Activated CD4-positive, alpha-beta T cell treated with anti-CD3 and anti-CD28 coated beads, Interleukin-2, amount 10 ng/mL, durations not matched to agents 7 days and 5 days (primary cell): ENCODE measurements at regions not wholly inside any gene's neighbourhood (a gene's known extent, or its start where the extent isn't known, plus 50 kb on each side); places are given as distances from the start of the nearest gene placed in this dataset.

Source experiments
- CTCF ChIA-PET: fragments of 350-600 bp; sonication (Branson Sonifier 250); formaldehyde crosslinking; loops from one replicate; lab custom pipeline; 2021; ENCODE audit warnings: antibody characterized with exemption; lab: Charles Lee
- POLR2A ChIA-PET: fragments of 350-600 bp; sonication (Branson Sonifier 250); formaldehyde crosslinking; loops from one replicate; lab custom pipeline; 2021; ENCODE audit warnings: antibody characterized with exemption; lab: Charles Lee
- DNase-seq: peaks from one replicate; pipeline ENCODE4 v3.0.0-alpha.2; 2020
- H3K27ac Mint-ChIP-seq: one replicate; pipeline ENCODE4 v1.8.0; 2021; ENCODE audit warnings: mild to moderate bottlenecking, moderate library complexity, mixed read lengths
- H3K27me3 Mint-ChIP-seq: one replicate; pipeline ENCODE4 v1.8.0; 2021; ENCODE audit warnings: mixed read lengths
- H3K36me3 Mint-ChIP-seq: one replicate; pipeline ENCODE4 v1.8.0; 2021; ENCODE audit warnings: low read depth, mixed read lengths
- H3K4me1 Mint-ChIP-seq: one replicate; pipeline ENCODE4 v1.8.0; 2021; ENCODE audit warnings: mixed read lengths
- H3K4me3 Mint-ChIP-seq: one replicate; pipeline ENCODE4 v1.8.0; 2021; ENCODE audit warnings: mild to moderate bottlenecking, moderate library complexity, mixed read lengths
- H3K9me3 Mint-ChIP-seq: one replicate; pipeline ENCODE4 v1.8.0; 2021; ENCODE audit warnings: mixed read lengths

GRCh38 chr17:53353919-53354351, 468.8 kb upstream of the KIF2B start:
- ChIA-PET POLR2A (no interaction called here), CTCF (no interaction called here)
- H3K4me3 Mint-ChIP-seq = no peak overlapping the region
- DNase-seq = no peak
- no peaks in the 10 kb centered on the region for H3K36me3 Mint-ChIP-seq
- H3K27ac Mint-ChIP-seq = no peak overlapping the region
- H3K4me1 Mint-ChIP-seq = no peaks in the 10 kb centered on the region
- no peaks in the 10 kb centered on the region for H3K27me3 Mint-ChIP-seq
- peaks cover 12% of the 10 kb centered on the region for H3K9me3 Mint-ChIP-seq

GRCh38 chr17:53344778-53345177, 477.9 kb upstream of the KIF2B start:
- Mint-ChIP-seq H3K27ac (no peak overlapping the region), H3K4me3 (no peak overlapping the region), H3K9me3 (peaks cover 11% of the 10 kb centered on the region), H3K36me3 (no peaks in the 10 kb centered on the region), H3K4me1 (no peaks in the 10 kb centered on the region), H3K27me3 (no peaks in the 10 kb centered on the region)
- CTCF ChIA-PET = no interaction called here
- no peak for DNase-seq
- POLR2A ChIA-PET = no interaction called here

GRCh38 chr17:53336281-53336680, 486.4 kb upstream of the KIF2B start:
- CTCF ChIA-PET = no interaction called here
- Mint-ChIP-seq H3K27ac (no peak overlapping the region), H3K27me3 (no peaks in the 10 kb centered on the region), H3K4me3 (no peak overlapping the region), H3K4me1 (no peaks in the 10 kb centered on the region), H3K36me3 (no peaks in the 10 kb centered on the region), H3K9me3 (peaks cover 10% of the 10 kb centered on the region)
- POLR2A ChIA-PET = no interaction called here
- no peak for DNase-seq

GRCh38 chr17:53335443-53335842, 487.3 kb upstream of the KIF2B start:
- POLR2A ChIA-PET = no interaction called here
- Mint-ChIP-seq H3K27me3 (no peaks in the 10 kb centered on the region), H3K36me3 (no peaks in the 10 kb centered on the region), H3K4me1 (no peaks in the 10 kb centered on the region), H3K27ac (no peak overlapping the region), H3K4me3 (no peak overlapping the region), H3K9me3 (peaks cover 8% of the 10 kb centered on the region)
- no peak for DNase-seq
- CTCF ChIA-PET = no interaction called here

- POLR2A ChIA-PET = no interaction called here
- H3K4me3 Mint-ChIP-seq = no peak overlapping the region
- H3K9me3 Mint-ChIP-seq = peaks cover 6% of the 10 kb centered on the region
- no peaks in the 10 kb centered on the region for H3K27me3 Mint-ChIP-seq
- H3K4me1 Mint-ChIP-seq = no peaks in the 10 kb centered on the region
- CTCF ChIA-PET = no interaction called here
- no peak overlapping the region for H3K27ac Mint-ChIP-seq
- H3K36me3 Mint-ChIP-seq = no peaks in the 10 kb centered on the region
- DNase-seq = no peak
These were observed 492.0 kb upstream of the KIF2B start for GRCh38 chr17:53330756-53331155.

- POLR2A ChIA-PET = no interaction called here
- no peaks in the 10 kb centered on the region for H3K36me3 Mint-ChIP-seq
- no peaks in the 10 kb centered on the region for H3K27me3 Mint-ChIP-seq
- no peak for DNase-seq
- H3K4me1 Mint-ChIP-seq = no peaks in the 10 kb centered on the region
- no peak overlapping the region for H3K4me3 Mint-ChIP-seq
- CTCF ChIA-PET = no interaction called here
- H3K27ac Mint-ChIP-seq = no peak overlapping the region
- peaks cover 8% of the 10 kb centered on the region for H3K9me3 Mint-ChIP-seq
These were observed 501.1 kb upstream of the KIF2B start for GRCh38 chr17:53321651-53322050.

GRCh38 chr17:53319947-53320346, 502.8 kb upstream of the KIF2B start:
- no peak for DNase-seq
- H3K4me3 Mint-ChIP-seq = no peak overlapping the region
- no peaks in the 10 kb centered on the region for H3K4me1 Mint-ChIP-seq
- no peaks in the 10 kb centered on the region for H3K27me3 Mint-ChIP-seq
- H3K36me3 Mint-ChIP-seq = no peaks in the 10 kb centered on the region
- peaks cover 8% of the 10 kb centered on the region for H3K9me3 Mint-ChIP-seq
- ChIA-PET POLR2A (no interaction called here), CTCF (no interaction called here)
- no peak overlapping the region for H3K27ac Mint-ChIP-seq

- no peak overlapping the region for H3K4me3 Mint-ChIP-seq
- no peaks in the 10 kb centered on the region for H3K36me3 Mint-ChIP-seq
- H3K27me3 Mint-ChIP-seq = no peaks in the 10 kb centered on the region
- H3K27ac Mint-ChIP-seq = no peak overlapping the region
- DNase-seq = no peak
- POLR2A ChIA-PET = no interaction called here
- no peaks in the 10 kb centered on the region for H3K4me1 Mint-ChIP-seq
- H3K9me3 Mint-ChIP-seq = peaks cover 9% of the 10 kb centered on the region
- CTCF ChIA-PET = no interaction called here
These were observed 505.7 kb upstream of the KIF2B start for GRCh38 chr17:53316988-53317387.

- DNase-seq = no peak
- no peak overlapping the region for H3K4me3 Mint-ChIP-seq
- no peaks in the 10 kb centered on the region for H3K4me1 Mint-ChIP-seq
- H3K36me3 Mint-ChIP-seq = no peaks in the 10 kb centered on the region
- peaks cover 11% of the 10 kb centered on the region for H3K9me3 Mint-ChIP-seq
- H3K27me3 Mint-ChIP-seq = no peaks in the 10 kb centered on the region
- no peak overlapping the region for H3K27ac Mint-ChIP-seq
- CTCF ChIA-PET = no interaction called here
- POLR2A ChIA-PET = no interaction called here
These were observed 506.7 kb upstream of the KIF2B start for GRCh38 chr17:53316073-53316472.

GRCh38 chr17:53314521-53314920, 508.2 kb upstream of the KIF2B start:
- peaks cover 10% of the 10 kb centered on the region for H3K9me3 Mint-ChIP-seq
- CTCF ChIA-PET = no interaction called here
- H3K36me3 Mint-ChIP-seq = no peaks in the 10 kb centered on the region
- no peak overlapping the region for H3K4me3 Mint-ChIP-seq
- no peak overlapping the region for H3K27ac Mint-ChIP-seq
- no peaks in the 10 kb centered on the region for H3K4me1 Mint-ChIP-seq
- DNase-seq = no peak
- H3K27me3 Mint-ChIP-seq = no peaks in the 10 kb centered on the region
- POLR2A ChIA-PET = no interaction called here

GRCh38 chr17:53313746-53314145, 509.0 kb upstream of the KIF2B start:
- peaks cover 12% of the 10 kb centered on the region for H3K9me3 Mint-ChIP-seq
- H3K4me1 Mint-ChIP-seq = no peaks in the 10 kb centered on the region
- POLR2A ChIA-PET = no interaction called here
- DNase-seq = no peak
- H3K27ac Mint-ChIP-seq = no peak overlapping the region
- H3K4me3 Mint-ChIP-seq = no peak overlapping the region
- no peaks in the 10 kb centered on the region for H3K36me3 Mint-ChIP-seq
- no peaks in the 10 kb centered on the region for H3K27me3 Mint-ChIP-seq
- CTCF ChIA-PET = no interaction called here

GRCh38 chr17:53278466-53278865, 544.3 kb upstream of the KIF2B start:
- Mint-ChIP-seq H3K9me3 (peaks cover 1% of the 10 kb centered on the region), H3K4me1 (no peaks in the 10 kb centered on the region), H3K27me3 (no peaks in the 10 kb centered on the region)

GRCh38 chr17:53273126-53273525, 549.6 kb upstream of the KIF2B start:
- CTCF ChIA-PET = no interaction called here
- H3K27ac Mint-ChIP-seq = no peak overlapping the region
- no peaks in the 10 kb centered on the region for H3K36me3 Mint-ChIP-seq
- no peaks in the 10 kb centered on the region for H3K27me3 Mint-ChIP-seq
- H3K4me3 Mint-ChIP-seq = no peak overlapping the region
- H3K9me3 Mint-ChIP-seq = peaks cover 1% of the 10 kb centered on the region
- no peak for DNase-seq
- H3K4me1 Mint-ChIP-seq = no peaks in the 10 kb centered on the region
- POLR2A ChIA-PET = no interaction called here

More at GRCh38 chr17:53278466-53278865, 544.3 kb upstream of the KIF2B start:
- ChIA-PET CTCF (no interaction called here), POLR2A (no interaction called here)
- Mint-ChIP-seq H3K27ac (no peak overlapping the region), H3K4me3 (no peak overlapping the region), H3K36me3 (no peaks in the 10 kb centered on the region)
- no peak for DNase-seq

GRCh38 chr17:53270936-53271335, 551.8 kb upstream of the KIF2B start:
- ChIA-PET CTCF (no interaction called here), POLR2A (no interaction called here)
- Mint-ChIP-seq H3K27ac (no peak overlapping the region), H3K9me3 (peaks cover 6% of the 10 kb centered on the region), H3K27me3 (no peaks in the 10 kb centered on the region), H3K4me1 (no peaks in the 10 kb centered on the region), H3K36me3 (no peaks in the 10 kb centered on the region), H3K4me3 (no peak overlapping the region)
- DNase-seq = no peak
